SK-N-SH (cell line): ENCODE measurements at regions not wholly inside any gene's neighbourhood (a gene's known extent, or its start where the extent isn't known, plus 50 kb on each side); places are given as distances from the start of the nearest gene placed in this dataset.

ENCODE experiments used
- CTCF ChIA-PET: fragments of 300-600, 350-600 bp; formaldehyde crosslinking; extraction: SDS; loops from one replicate; lab custom pipeline; 2021; lab: Yijun Ruan, JAX
- POLR2A ChIA-PET: fragments of 350-600 bp; sonication (Branson Sonifier 250); formaldehyde crosslinking; extraction: SDS; loops from one replicate; lab custom pipeline; 2020; ENCODE audit warnings: antibody characterized with exemption, inconsistent platforms; lab: Yijun Ruan, JAX
- DNase-seq: peaks from one replicate; pipeline ENCODE4 v3.0.0; 2012
- H2AFZ ChIP-seq: fragments of 200-600 bp; sonication (generic); 2 replicates; pipeline ENCODE4 v1.8.1; 2016; ENCODE audit warnings: antibody characterized with exemption, mild to moderate bottlenecking, low read depth
- H3F3A ChIP-seq: fragments of 200-600 bp; sonication (generic); replicated peaks from 2 replicates; pipeline ENCODE3; 2016; ENCODE audit warnings: antibody characterized with exemption, mild to moderate bottlenecking; ENCODE audit not compliant: insufficient read depth
- H3K27ac ChIP-seq, 2 experiments: fragments of 200-500 bp in 1 of 2; fragments of 200-600 bp in 1 of 2; sonication (Bioruptor generic) in 1 of 2; sonication (generic), shearing (Covaris generic) in 1 of 2; 2 replicates each; pipeline versions ENCODE4 v1.5.1 to v1.6.1; 2014 to 2016; ENCODE audit warnings: low read depth in 2 of 2, inconsistent platforms in 1 of 2, low read length in 1 of 2, mild to moderate bottlenecking in 1 of 2, mixed read lengths in 1 of 2
- H3K27me3 ChIP-seq: fragments of 200-600 bp; sonication (generic), shearing (Covaris generic); 2 replicates; pipeline ENCODE4 v1.6.1; 2016; ENCODE audit warnings: mixed run types; ENCODE audit not compliant: insufficient read depth
- H3K36me3 ChIP-seq, 2 experiments: fragments of 200-500 bp in 1 of 2; fragments of 200-600 bp in 1 of 2; sonication (Bioruptor generic) in 1 of 2; sonication (generic) in 1 of 2; replicated peaks in 1 of 2; 2 replicates each; pipeline versions ENCODE3 to v1.5.1; 2014 to 2016; ENCODE audit warnings: low read length in 1 of 2, mild to moderate bottlenecking in 1 of 2; ENCODE audit not compliant: insufficient read depth in 2 of 2, control insufficient read depth in 1 of 2
- H3K4me1 ChIP-seq, 2 experiments: fragments of 200-500 bp in 1 of 2; fragments of 200-600 bp in 1 of 2; sonication (Bioruptor generic) in 1 of 2; sonication (generic), shearing (Covaris generic) in 1 of 2; 2 replicates each; pipeline versions ENCODE4 v1.5.1 to v1.6.1; 2014 to 2016; ENCODE audit warnings: low read depth in 1 of 2, low read length in 1 of 2, mixed run types in 1 of 2; ENCODE audit not compliant: insufficient read depth in 2 of 2, control insufficient read depth in 1 of 2
- H3K4me2 ChIP-seq: fragments of 200-600 bp; sonication (generic), shearing (Covaris generic); 2 replicates; pipeline ENCODE4 v1.6.1; 2017; ENCODE audit warnings: mixed run types
- H3K4me3 ChIP-seq, 2 experiments: fragments of 200-500 bp in 1 of 2; fragments of 200-600 bp in 1 of 2; sonication (Bioruptor generic) in 1 of 2; sonication (generic), shearing (Covaris generic) in 1 of 2; 2 replicates each; pipeline versions ENCODE4 v1.5.1 to v1.8.1; 2014 to 2016; ENCODE audit warnings: low read depth in 2 of 2, inconsistent platforms in 1 of 2, low read length in 1 of 2, mild to moderate bottlenecking in 1 of 2, mixed read lengths in 1 of 2, moderate library complexity in 1 of 2
- H3K79me2 ChIP-seq: fragments of 200-600 bp; sonication (generic); 2 replicates; pipeline ENCODE4 v1.8.1; 2017; ENCODE audit warnings: mild to moderate bottlenecking; ENCODE audit not compliant: insufficient read depth
- H3K9ac ChIP-seq: fragments of 200-600 bp; sonication (generic); 2 replicates; pipeline ENCODE4 v1.6.1; 2017; ENCODE audit warnings: mixed run types
- H3K9me2 ChIP-seq: fragments of 200-600 bp; sonication (generic); 2 replicates; pipeline ENCODE4 v1.6.1; 2017; ENCODE audit warnings: mixed run types
- H3K9me3 ChIP-seq: fragments of 200-600 bp; sonication (generic); 2 replicates; pipeline ENCODE4 v1.6.1; 2017; ENCODE audit warnings: mixed run types, mild to moderate bottlenecking, moderate library complexity
- H4K20me1 ChIP-seq: fragments of 200-600 bp; sonication (generic); 2 replicates; pipeline ENCODE4 v1.6.1; 2017; ENCODE audit warnings: mild to moderate bottlenecking, mixed run types; ENCODE audit not compliant: insufficient read depth
- EZH2phosphoT487 ChIP-seq: fragments of 200-600 bp; sonication (generic); IDR thresholded peaks from 2 replicates; pipeline ENCODE4 v1.6.1; 2017; ENCODE audit warnings: low read depth, mixed run types, mild to moderate bottlenecking, antibody characterized with exemption, moderate library complexity, borderline replicate concordance
- FOSL2 ChIP-seq: IDR thresholded peaks from 2 replicates; pipeline ENCODE4 v1.4.0; 2012; ENCODE audit warnings: low read depth, mild to moderate bottlenecking, moderate library complexity, borderline replicate concordance
- FOXJ3 ChIP-seq: sonication (generic); formaldehyde crosslinking; IDR thresholded peaks from 2 replicates; pipeline ENCODE4 v1.5.1; 2020; ENCODE audit warnings: mild to moderate bottlenecking, missing genetic modification reagents
- FOXM1 ChIP-seq: IDR thresholded peaks from 2 replicates; pipeline ENCODE4 v1.4.0; 2012; ENCODE audit warnings: low read depth, mild to moderate bottlenecking
- GABPA ChIP-seq: IDR thresholded peaks from 2 replicates; pipeline ENCODE4 v1.4.0; 2012; ENCODE audit warnings: low read depth, mild to moderate bottlenecking
- GATA2 ChIP-seq: sonication (generic); formaldehyde crosslinking; IDR thresholded peaks from 2 replicates; pipeline ENCODE4 v1.5.0; 2020; ENCODE audit warnings: mild to moderate bottlenecking, missing genetic modification reagents
- MEF2A ChIP-seq: IDR thresholded peaks from 2 replicates; pipeline ENCODE4 v1.4.0; 2012; ENCODE audit warnings: low read depth, borderline replicate concordance
- NFIC ChIP-seq: IDR thresholded peaks from 2 replicates; pipeline ENCODE4 v1.4.0; 2012; ENCODE audit warnings: borderline replicate concordance
- PBX3 ChIP-seq: IDR thresholded peaks from 2 replicates; pipeline ENCODE4; 2012
- RAD21 ChIP-seq: IDR thresholded peaks from 2 replicates; pipeline ENCODE4 v1.6.1; 2012; ENCODE audit warnings: mild to moderate bottlenecking, low read length
- RCOR1 ChIP-seq: fragments of 150-350 bp; IDR thresholded peaks from 2 replicates; pipeline ENCODE4 v1.6.1; 2017; ENCODE audit warnings: antibody characterized with exemption, low read length
- SMC3 ChIP-seq: IDR thresholded peaks from 2 replicates; pipeline ENCODE4 v1.6.1; 2012; ENCODE audit warnings: low read depth, low read length, improper control_type of control experiment
- TAF1 ChIP-seq: IDR thresholded peaks from 2 replicates; pipeline ENCODE4 v1.6.1; 2012; ENCODE audit warnings: low read depth, mild to moderate bottlenecking, low read length, moderate library complexity, borderline replicate concordance
- TCF12 ChIP-seq: IDR thresholded peaks from 2 replicates; pipeline ENCODE4 v1.4.0; 2012
- YY1 ChIP-seq: IDR thresholded peaks from 2 replicates; pipeline ENCODE4 v1.4.0; 2012; ENCODE audit warnings: low read depth, mild to moderate bottlenecking
- WGBS: methylation state at CpG from one replicate; pipeline ENCODE4 v1.1.6; 2017; ENCODE audit warnings: low lambda C conversion rate; 5-methylcytosine and 5-hydroxymethylcytosine counted together
- TF ChIP-seq, protein P1 (sequence below): IDR thresholded peaks from 2 replicates; pipeline ENCODE4 v1.4.0; 2012; ENCODE audit warnings: low read depth, borderline replicate concordance
- TF ChIP-seq, protein P2 (sequence below): fragments of 150-350 bp; IDR thresholded peaks from 2 replicates; pipeline ENCODE4 v1.6.1; 2016; ENCODE audit warnings: mild to moderate bottlenecking, low read depth, low read length
- TF ChIP-seq, protein P3 (sequence below): IDR thresholded peaks from 2 replicates; pipeline ENCODE4 v1.4.0; 2012; ENCODE audit warnings: low read depth, borderline replicate concordance
- TF ChIP-seq, protein P4 (sequence below): IDR thresholded peaks from 2 replicates; pipeline ENCODE4 v1.4.0; 2012; ENCODE audit warnings: low read depth

GRCh38 chr6:9914951-9915350 is 499.9 kb downstream of the TFAP2A start:
- ChIA-PET POLR2A (no interaction called here), CTCF (no interaction called here)
- Histone ChIP-seq H4K20me1 (no peaks in the 10 kb centered on the region), H3K79me2 (no peaks in the 10 kb centered on the region), H3K9ac (no peak overlapping the region), H3K9me2 (0 out of 2 replicates have a peak, but pooled peaks cover 3% of the 10 kb centered on the region), H3K36me3 (no peaks in the 10 kb centered on the region), H3K4me2 (no peak overlapping the region), H3K4me3 (no peak overlapping the region), H3K9me3 (no peaks in the 10 kb centered on the region), H3K4me1 (no peaks in the 10 kb centered on the region), H3F3A (no peaks in the 10 kb centered on the region), H3K27ac (no peak overlapping the region), H2AFZ (no peak overlapping the region), H3K27me3 (no peaks in the 10 kb centered on the region; the same call in 1 of the 2 replicates)
- DNase-seq: no peak
- TF ChIP-seq, protein P1, sequence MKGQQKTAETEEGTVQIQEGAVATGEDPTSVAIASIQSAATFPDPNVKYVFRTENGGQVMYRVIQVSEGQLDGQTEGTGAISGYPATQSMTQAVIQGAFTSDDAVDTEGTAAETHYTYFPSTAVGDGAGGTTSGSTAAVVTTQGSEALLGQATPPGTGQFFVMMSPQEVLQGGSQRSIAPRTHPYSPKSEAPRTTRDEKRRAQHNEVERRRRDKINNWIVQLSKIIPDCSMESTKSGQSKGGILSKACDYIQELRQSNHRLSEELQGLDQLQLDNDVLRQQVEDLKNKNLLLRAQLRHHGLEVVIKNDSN: no peak
- TF ChIP-seq RCOR1 (no peak), SMC3 (no peak), FOXM1 (no peak), YY1 (no peak), TCF12 (no peak), PBX3 (no peak), EZH2phosphoT487 (no peak), GABPA (no peak)
- TF ChIP-seq, protein P2, sequence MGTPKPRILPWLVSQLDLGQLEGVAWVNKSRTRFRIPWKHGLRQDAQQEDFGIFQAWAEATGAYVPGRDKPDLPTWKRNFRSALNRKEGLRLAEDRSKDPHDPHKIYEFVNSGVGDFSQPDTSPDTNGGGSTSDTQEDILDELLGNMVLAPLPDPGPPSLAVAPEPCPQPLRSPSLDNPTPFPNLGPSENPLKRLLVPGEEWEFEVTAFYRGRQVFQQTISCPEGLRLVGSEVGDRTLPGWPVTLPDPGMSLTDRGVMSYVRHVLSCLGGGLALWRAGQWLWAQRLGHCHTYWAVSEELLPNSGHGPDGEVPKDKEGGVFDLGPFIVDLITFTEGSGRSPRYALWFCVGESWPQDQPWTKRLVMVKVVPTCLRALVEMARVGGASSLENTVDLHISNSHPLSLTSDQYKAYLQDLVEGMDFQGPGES: no peak
- TF ChIP-seq, protein P3, sequence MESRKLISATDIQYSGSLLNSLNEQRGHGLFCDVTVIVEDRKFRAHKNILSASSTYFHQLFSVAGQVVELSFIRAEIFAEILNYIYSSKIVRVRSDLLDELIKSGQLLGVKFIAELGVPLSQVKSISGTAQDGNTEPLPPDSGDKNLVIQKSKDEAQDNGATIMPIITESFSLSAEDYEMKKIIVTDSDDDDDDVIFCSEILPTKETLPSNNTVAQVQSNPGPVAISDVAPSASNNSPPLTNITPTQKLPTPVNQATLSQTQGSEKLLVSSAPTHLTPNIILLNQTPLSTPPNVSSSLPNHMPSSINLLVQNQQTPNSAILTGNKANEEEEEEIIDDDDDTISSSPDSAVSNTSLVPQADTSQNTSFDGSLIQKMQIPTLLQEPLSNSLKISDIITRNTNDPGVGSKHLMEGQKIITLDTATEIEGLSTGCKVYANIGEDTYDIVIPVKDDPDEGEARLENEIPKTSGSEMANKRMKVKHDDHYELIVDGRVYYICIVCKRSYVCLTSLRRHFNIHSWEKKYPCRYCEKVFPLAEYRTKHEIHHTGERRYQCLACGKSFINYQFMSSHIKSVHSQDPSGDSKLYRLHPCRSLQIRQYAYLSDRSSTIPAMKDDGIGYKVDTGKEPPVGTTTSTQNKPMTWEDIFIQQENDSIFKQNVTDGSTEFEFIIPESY: no peak
- WGBS: 2% methylated on average over 5 of the region's 5 CpGs

GRCh38 chr6:9901376-9901775 is 513.5 kb downstream of the TFAP2A start:
- Histone ChIP-seq H3K36me3 (no peaks in the 10 kb centered on the region), H3K79me2 (no peaks in the 10 kb centered on the region), H3K9me2 (no peaks in the 10 kb centered on the region), H3K9me3 (no peaks in the 10 kb centered on the region), H4K20me1 (no peaks in the 10 kb centered on the region), H3K4me1 (no peaks in the 10 kb centered on the region), H3F3A (no peaks in the 10 kb centered on the region), H3K4me3 (no peak overlapping the region), H3K4me2 (no peak overlapping the region), H3K27me3 (no peaks in the 10 kb centered on the region), H2AFZ (no peak overlapping the region), H3K9ac (no peak overlapping the region), H3K27ac (no peak overlapping the region)
- 3% methylated on average over 1 of the region's 1 CpG for WGBS
- CTCF ChIA-PET: interaction anchor here (0.8 kb wide), 1 partner anchor 12 kb away, joined by 4 read pairs; no protein-coding TSS in a partner anchor
- no peak for DNase-seq
- TF ChIP-seq EZH2phosphoT487: no peak
- TF ChIP-seq, protein P4, sequence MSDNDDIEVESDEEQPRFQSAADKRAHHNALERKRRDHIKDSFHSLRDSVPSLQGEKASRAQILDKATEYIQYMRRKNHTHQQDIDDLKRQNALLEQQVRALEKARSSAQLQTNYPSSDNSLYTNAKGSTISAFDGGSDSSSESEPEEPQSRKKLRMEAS: no peak
- no peak for TF ChIP-seq RAD21
- no peak for TF ChIP-seq TAF1
- no peak for TF ChIP-seq FOSL2
- TF ChIP-seq, protein P2: no peak
- TF ChIP-seq, protein P1: no peak
- TF ChIP-seq PBX3: no peak
- TF ChIP-seq FOXJ3 (CRISPR knock-in tag): no peak
- no peak for TF ChIP-seq GATA2 (CRISPR knock-in tag)
- no peak for TF ChIP-seq NFIC
- no peak for TF ChIP-seq MEF2A
- POLR2A ChIA-PET: no interaction called here
